IMR-90 (cell line): ENCODE measurements at regions not wholly inside any gene's neighbourhood (a gene's known extent, or its start where the extent isn't known, plus 50 kb on each side); places are given as distances from the start of the nearest gene placed in this dataset.

Experiments
- ATAC-seq: fragments of 200-7000 bp; cut with Tn5 transposase; 2 replicates; pipeline ENCODE4 v1.9.1; 2020; ENCODE audit warnings: low read depth, mild to moderate bottlenecking, moderate library complexity
- BruUV-seq: library from RNA; stranded (reverse); fragments of 400-500 nt; replicated peaks from 2 replicates; lab custom pipeline; 2021; lab: Mats Ljungman, UMichigan
- CTCF ChIA-PET: fragments of 300-600 bp; formaldehyde crosslinking; extraction: SDS; loops from one replicate; lab custom pipeline; 2021; ENCODE audit warnings: antibody characterized with exemption; lab: Yijun Ruan, JAX
- POLR2A ChIA-PET: fragments of 300-600 bp; sonication (Branson Sonifier 250); formaldehyde crosslinking; loops from one replicate; lab custom pipeline; 2022; ENCODE audit warnings: antibody characterized with exemption; ENCODE audit not compliant: unreplicated experiment; lab: Charles Lee
- DNase-seq: peaks from one replicate; pipeline ENCODE4 v3.0.0; 2013
- H2AFZ ChIP-seq: replicated peaks from 2 replicates; pipeline ENCODE3; 2013; ENCODE audit warnings: low read length, mild to moderate bottlenecking; ENCODE audit not compliant: poor library complexity
- H2AK5ac ChIP-seq: 2 replicates; pipeline ENCODE4 v1.6.1; 2013; ENCODE audit warnings: low read depth, low read length, inconsistent platforms
- H2AK9ac ChIP-seq: replicated peaks from 2 replicates; pipeline ENCODE3; 2013; ENCODE audit warnings: mild to moderate bottlenecking, low read depth, low read length, moderate library complexity; ENCODE audit not compliant: poor library complexity
- H2BK120ac ChIP-seq: 2 replicates; pipeline ENCODE4 v1.6.1; 2013; ENCODE audit warnings: low read depth, low read length, inconsistent platforms
- H2BK15ac ChIP-seq: 3 replicates; pipeline ENCODE4 v1.6.1; 2013; ENCODE audit warnings: low read depth, low read length, inconsistent platforms
- H2BK20ac ChIP-seq: 2 replicates; pipeline ENCODE4 v1.6.1; 2013; ENCODE audit warnings: low read depth, mild to moderate bottlenecking, inconsistent platforms, low read length, moderate library complexity
- H2BK5ac ChIP-seq: 2 replicates; pipeline ENCODE4 v1.6.1; 2013; ENCODE audit warnings: mild to moderate bottlenecking, low read depth, low read length, inconsistent platforms; ENCODE audit not compliant: poor library complexity, severe bottlenecking
- H3K14ac ChIP-seq: replicated peaks from 2 replicates; pipeline ENCODE4 v1.6.1; 2013; ENCODE audit warnings: low read depth, low read length, inconsistent platforms
- H3K18ac ChIP-seq: 2 replicates; pipeline ENCODE4 v1.6.1; 2013; ENCODE audit warnings: low read depth, low read length, control low read depth
- H3K23ac ChIP-seq: 2 replicates; pipeline ENCODE4 v1.6.1; 2013; ENCODE audit warnings: low read depth, low read length, inconsistent platforms
- H3K27ac ChIP-seq: 2 replicates; pipeline ENCODE4 v1.5.1; 2013; ENCODE audit warnings: mild to moderate bottlenecking, control low read depth, low read length; ENCODE audit not compliant: insufficient read depth
- H3K27me3 ChIP-seq: 2 replicates; pipeline ENCODE4 v1.6.1; 2013; ENCODE audit warnings: low read length; ENCODE audit not compliant: control insufficient read depth, insufficient read depth
- H3K36me3 ChIP-seq: 2 replicates; pipeline ENCODE4 v1.6.1; 2013; ENCODE audit warnings: low read length, mixed read lengths; ENCODE audit not compliant: control insufficient read depth, insufficient read depth
- H3K4ac ChIP-seq: 2 replicates; pipeline ENCODE4 v1.6.1; 2013; ENCODE audit warnings: low read depth, low read length, inconsistent platforms
- H3K4me1 ChIP-seq: 2 replicates; pipeline ENCODE4 v1.6.1; 2013; ENCODE audit warnings: low read length, mixed read lengths; ENCODE audit not compliant: control insufficient read depth, insufficient read depth
- H3K4me2 ChIP-seq: 2 replicates; pipeline ENCODE4 v1.6.1; 2013; ENCODE audit warnings: low read depth, mild to moderate bottlenecking, control low read depth, low read length, moderate library complexity
- H3K4me3 ChIP-seq: 2 replicates; pipeline ENCODE4 v1.5.1; 2013; ENCODE audit warnings: low read depth, mild to moderate bottlenecking, control low read depth, low read length, moderate library complexity; ENCODE audit not compliant: insufficient read depth
- H3K56ac ChIP-seq: 2 replicates; pipeline ENCODE4 v1.6.1; 2013; ENCODE audit warnings: low read length, inconsistent platforms; ENCODE audit not compliant: insufficient read depth; ENCODE audit errors: extremely low read depth
- H3K79me1 ChIP-seq, 2 experiments: 2 replicates each; pipeline ENCODE4 v1.6.1; 2013; ENCODE audit warnings: low read length in 2 of 2, inconsistent platforms in 1 of 2, low read depth in 1 of 2
- H3K9ac ChIP-seq: 2 replicates; pipeline ENCODE4 v1.6.1; 2013; ENCODE audit warnings: low read depth, low read length, control low read depth
- H3K9me1 ChIP-seq: 2 replicates; pipeline ENCODE4 v1.6.1; 2013; ENCODE audit warnings: low read length, inconsistent platforms; ENCODE audit not compliant: insufficient read depth
- H3K9me3 ChIP-seq: 2 replicates; pipeline ENCODE4 v1.6.1; 2013; ENCODE audit warnings: low read length; ENCODE audit not compliant: control insufficient read depth, insufficient read depth
- H4K20me1 ChIP-seq: 2 replicates; pipeline ENCODE4 v1.6.1; 2013; ENCODE audit warnings: low read length, inconsistent platforms; ENCODE audit not compliant: insufficient read depth
- H4K5ac ChIP-seq: 2 replicates; pipeline ENCODE4 v1.6.1; 2013; ENCODE audit warnings: mild to moderate bottlenecking, low read depth, low read length, control low read depth
- H4K8ac ChIP-seq, 2 experiments: 2 replicates each; pipeline ENCODE4 v1.6.1; 2013; ENCODE audit warnings: low read depth in 2 of 2, low read length in 2 of 2, control low read depth in 1 of 2, inconsistent platforms in 1 of 2
- H4K91ac ChIP-seq: 2 replicates; pipeline ENCODE4 v1.6.1; 2013; ENCODE audit warnings: low read depth, low read length, inconsistent platforms; ENCODE audit not compliant: insufficient read depth
- CTCF ChIP-seq: conservative IDR thresholded peaks from 2 replicates; pipeline ENCODE4 v1.5.1; 2012; ENCODE audit warnings: mild to moderate bottlenecking, low read depth, low read length, improper control_type of control experiment
- ELK1 ChIP-seq: fragments of 150-350 bp; IDR thresholded peaks from 2 replicates; pipeline ENCODE4 v1.6.1; 2016; ENCODE audit warnings: low read depth, mild to moderate bottlenecking, low read length, moderate library complexity, borderline replicate concordance
- FOS ChIP-seq: fragments of 150-350 bp; IDR thresholded peaks from 2 replicates; pipeline ENCODE4 v1.6.1; 2016; ENCODE audit warnings: low read depth, low read length
- MAFK ChIP-seq: IDR thresholded peaks from 2 replicates; pipeline ENCODE4 v1.6.1; 2012; ENCODE audit warnings: low read depth, low read length, improper control_type of control experiment
- MXI1 ChIP-seq: IDR thresholded peaks from 2 replicates; pipeline ENCODE4 v1.6.1; 2012; ENCODE audit warnings: low read depth, mild to moderate bottlenecking, low read length, moderate library complexity, borderline replicate concordance
- RFX5 ChIP-seq: IDR thresholded peaks from 2 replicates; pipeline ENCODE4 v1.8.0; 2012; ENCODE audit warnings: low read depth, mild to moderate bottlenecking, low read length, moderate library complexity
- SMC3 ChIP-seq: fragments of 150-350 bp; IDR thresholded peaks from 2 replicates; pipeline ENCODE4 v1.6.1; 2016; ENCODE audit warnings: low read depth, mild to moderate bottlenecking, antibody characterized with exemption, low read length, moderate library complexity
- USF2 ChIP-seq: fragments of 150-350 bp; IDR thresholded peaks from 2 replicates; pipeline ENCODE4 v1.6.1; 2017; ENCODE audit warnings: mild to moderate bottlenecking, antibody characterized with exemption, low read length, low read depth
- WGBS, 2 experiments: methylation state at CpG; one replicate each; pipeline versions ENCODE4 v1.1.5 to v1.1.7; 2013; ENCODE audit warnings: missing lambda C conversion rate in 2 of 2; ENCODE audit not compliant: insufficient read length in 1 of 2; ENCODE audit errors: extremely low coverage in 2 of 2; 5-methylcytosine and 5-hydroxymethylcytosine counted together
- dilution Hi-C: fragments of 300-500 bp; cut with HindIII; formaldehyde crosslinking; loops from one replicate; pipeline ENCODE4 v1.14.3; 2018; ENCODE audit warnings: low sequenced_read_pairs; ENCODE audit not compliant: unreplicated experiment
- in situ Hi-C: fragments of 300-500 bp; cut with MboI; formaldehyde crosslinking; loops from 3 replicates; pipeline ENCODE4 v1.14.3; 2019; ENCODE audit warnings: low sequenced_read_pairs, inconsistent platforms, mixed read lengths
- intact Hi-C: fragments of 100-400 bp; cut with micrococcal nuclease; formaldehyde crosslinking; loops from 2 replicates; pipeline ENCODE4 v1.10.0; 2022

GRCh38 chr6:14306151-14306906 lies 188.8 kb downstream of the CD83 start:
- no peaks in the 10 kb centered on the region for H3K36me3 ChIP-seq
- H2AFZ ChIP-seq = no peak overlapping the region
- no peak overlapping the region for H2BK20ac ChIP-seq
- H4K91ac ChIP-seq = no peak overlapping the region
- H3K27ac ChIP-seq = no peak overlapping the region
- no peak overlapping the region for H3K18ac ChIP-seq
- H3K4me1 ChIP-seq = no peaks in the 10 kb centered on the region
- ATAC-seq (no peak), DNase-seq (no peak)
- H3K9me3 ChIP-seq = no peaks in the 10 kb centered on the region
- no peak overlapping the region for H2AK5ac ChIP-seq
- H3K27me3 ChIP-seq = peaks cover 35% of the 10 kb centered on the region
- CTCF ChIA-PET = interaction anchor here (0.6 kb wide), 1 partner anchor 25 kb away, joined by 3 read pairs; no protein-coding TSS in a partner anchor
- no peak overlapping the region for H2BK5ac ChIP-seq
- no peak overlapping the region for H2BK15ac ChIP-seq
- no peak overlapping the region for H2BK120ac ChIP-seq
- no peak overlapping the region for H3K4me2 ChIP-seq
- no peak overlapping the region for H4K5ac ChIP-seq
- in situ Hi-C loops = no loop called here
- dilution Hi-C loops = no loop called here
- no TSS peak for BruUV-seq
- no peak overlapping the region for H3K9ac ChIP-seq
- TF ChIP-seq USF2 (no peak), ELK1 (no peak), MAFK (no peak), RFX5 (no peak), MXI1 (no peak), SMC3 (no peak), FOS (no peak), CTCF (no peak)
- POLR2A ChIA-PET = no interaction called here
- no peaks in the 10 kb centered on the region for H3K79me1 ChIP-seq
- WGBS, 2 experiments = 50% methylated on average over 2 of the region's 11 CpGs; no CpG with 5 or more reads in 1 of the 2 experiments
- no peak overlapping the region for H3K4me3 ChIP-seq
- no peak overlapping the region for H3K14ac ChIP-seq
- no peak overlapping the region for H3K4ac ChIP-seq
- no peak overlapping the region for H3K23ac ChIP-seq
- no peaks in the 10 kb centered on the region for H3K9me1 ChIP-seq
- H4K20me1 ChIP-seq = no peaks in the 10 kb centered on the region
- no peak overlapping the region for H3K56ac ChIP-seq
- intact Hi-C loops = no loop called here
- no peak overlapping the region for H2AK9ac ChIP-seq
- no peak overlapping the region for H4K8ac ChIP-seq
